Kasumi-1 (cell line): ENCODE measurements at regions not wholly inside any gene's neighbourhood (a gene's known extent, or its start where the extent isn't known, plus 50 kb on each side); places are given as distances from the start of the nearest gene placed in this dataset.

Experiments
- DNase-seq, 2 experiments: peaks; one replicate each; lab custom pipeline; 2025; lab: John Stamatoyannopoulos, UW

- no peak for DNase-seq
Observed at GRCh38 chr4:79023799-79024770, 84.8 kb upstream of the PAQR3 start.

- no peak for DNase-seq
Observed at GRCh38 chr4:79022529-79022928, 83.3 kb upstream of the PAQR3 start.

- no peak for DNase-seq
Observed at GRCh38 chr4:79017481-79017880, 78.2 kb upstream of the PAQR3 start.

- DNase-seq, result no peak
Observed at GRCh38 chr4:79016878-79017277, 77.6 kb upstream of the PAQR3 start.

GRCh38 chr4:79015411-79015810 is 76.2 kb upstream of the PAQR3 start:
- DNase-seq, result no peak

- DNase-seq, result no peak
Observed at GRCh38 chr4:79014230-79014629, 75.0 kb upstream of the PAQR3 start.

GRCh38 chr4:79013756-79014155 is 74.5 kb upstream of the PAQR3 start:
- peak; percentile 29 to 34 for DNase-seq

- DNase-seq, result no peak
Observed at GRCh38 chr4:78990938-78991810, 51.9 kb upstream of the PAQR3 start.

GRCh38 chr4:78989697-78990270 is 50.5 kb upstream of the PAQR3 start:
- no peak for DNase-seq
